CD4-positive, alpha-beta T cell (primary cell): ENCODE measurements at regions not wholly inside any gene's neighbourhood (a gene's known extent, or its start where the extent isn't known, plus 50 kb on each side); places are given as distances from the start of the nearest gene placed in this dataset.

Experiments
- ATAC-seq: fragments of 200-7000 bp; cut with Tn5 transposase; one replicate; pipeline ENCODE4 v1.10.0; 2022; ENCODE audit warnings: mild to moderate bottlenecking; ENCODE audit not compliant: poor library complexity
- CTCF ChIA-PET: fragments of 350-600 bp; sonication (Branson Sonifier 250); formaldehyde crosslinking; loops from one replicate; lab custom pipeline; 2021; ENCODE audit warnings: antibody characterized with exemption, inconsistent platforms; lab: Charles Lee
- POLR2A ChIA-PET: fragments of 350-600 bp; sonication (Branson Sonifier 250); formaldehyde crosslinking; loops from one replicate; lab custom pipeline; 2021; ENCODE audit warnings: antibody characterized with exemption, inconsistent platforms; lab: Charles Lee
- DNase-seq, 14 experiments: peaks; one replicate each; pipeline ENCODE4 v3.0.0-alpha.2; 2013 to 2020; ENCODE audit warnings: mixed read lengths in 2 of 14
- H3K27ac ChIP-seq, 2 donors: one replicate each; pipeline versions ENCODE4 v1.5.1 to v1.7.0; 2013; ENCODE audit warnings: low read length in 2 of 2, low read depth in 1 of 2, mild to moderate bottlenecking in 1 of 2
- H3K27me3 ChIP-seq, 2 experiments: 1 replicate in 1 of 2; 2 replicates in 1 of 2; pipeline versions ENCODE4 v1.6.1 to v1.7.0; 2013; ENCODE audit warnings: low read length in 2 of 2, control low read depth in 1 of 2, mild to moderate bottlenecking in 1 of 2, moderate library complexity in 1 of 2; ENCODE audit not compliant: insufficient read depth in 2 of 2, control insufficient read depth in 1 of 2
- H3K36me3 ChIP-seq: one replicate; pipeline ENCODE4 v1.6.1; 2013; ENCODE audit warnings: low read length, control low read depth; ENCODE audit not compliant: insufficient read depth
- H3K4me1 ChIP-seq: one replicate; pipeline ENCODE4 v1.6.1; 2013; ENCODE audit warnings: low read length, control low read depth; ENCODE audit not compliant: insufficient read depth
- H3K4me3 ChIP-seq: one replicate; pipeline ENCODE4 v1.5.1; 2013; ENCODE audit warnings: mild to moderate bottlenecking, low read length, moderate library complexity
- H3K9me3 ChIP-seq, 2 experiments: 1 replicate in 1 of 2; 2 replicates in 1 of 2; pipeline versions ENCODE4 v1.6.1 to v1.7.0; 2013; ENCODE audit warnings: low read length in 2 of 2, mild to moderate bottlenecking in 2 of 2, control low read depth in 1 of 2, moderate library complexity in 1 of 2; ENCODE audit not compliant: control insufficient read depth in 1 of 2, insufficient read depth in 1 of 2
- H3K27ac Mint-ChIP-seq: one replicate; pipeline ENCODE4 v1.8.0; 2020; ENCODE audit warnings: mixed read lengths
- H3K27me3 Mint-ChIP-seq: one replicate; pipeline ENCODE4 v1.8.0; 2021; ENCODE audit warnings: mixed read lengths
- H3K36me3 Mint-ChIP-seq: one replicate; pipeline ENCODE4 v1.8.0; 2021; ENCODE audit warnings: low read depth, mixed read lengths
- H3K4me1 Mint-ChIP-seq: one replicate; pipeline ENCODE4 v1.8.0; 2021; ENCODE audit warnings: low read depth, mixed read lengths
- H3K4me3 Mint-ChIP-seq: one replicate; pipeline ENCODE4 v1.8.0; 2020; ENCODE audit warnings: mild to moderate bottlenecking, mixed read lengths
- H3K9me3 Mint-ChIP-seq: one replicate; pipeline ENCODE4 v1.8.0; 2020; ENCODE audit warnings: mixed read lengths
- CTCF ChIP-seq: fragments of 200-600 bp; IDR thresholded peaks from one replicate; pipeline ENCODE4 v1.8.0; 2022; ENCODE audit warnings: antibody characterized with exemption, mild to moderate bottlenecking
- intact Hi-C, 2 experiments: fragments of 100-400 bp; cut with DNase I in 1 of 2; cut with micrococcal nuclease in 1 of 2; formaldehyde crosslinking; loops; one replicate each; pipeline versions ENCODE4 v1.15.1 to v1.9.0; 2023 to 2025; cut with DNase I, micrococcal nuclease

DNA sequence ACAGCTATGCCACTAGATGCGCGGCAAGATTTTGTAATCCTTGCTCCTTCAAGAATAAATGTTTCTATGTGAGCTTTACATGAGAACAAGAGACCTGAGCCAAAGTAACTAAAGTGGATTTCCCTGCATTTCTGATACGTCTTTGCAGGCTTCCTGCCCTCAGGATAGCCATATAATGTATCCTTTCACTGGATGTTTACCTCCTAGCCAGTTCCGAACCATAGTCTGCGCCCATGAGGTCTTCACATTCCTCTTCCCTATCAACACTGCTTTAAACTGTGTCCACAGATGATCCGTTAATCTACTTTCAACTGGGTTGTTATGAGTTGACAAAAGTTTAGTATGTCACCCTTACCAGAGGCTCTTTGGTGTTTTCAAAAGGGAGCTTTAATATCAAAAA lies 1889.1 kb upstream of the AGA start:
- no peaks in the 10 kb centered on the region for H3K36me3 Mint-ChIP-seq

GRCh38 chr4:179344861-179345260 lies 1902.6 kb upstream of the AGA start:
- no peaks in the 10 kb centered on the region for H3K4me1 ChIP-seq
- no peak for TF ChIP-seq CTCF
- peaks cover 0 to 4% of the 10 kb centered on the region in 2 experiments for H3K9me3 ChIP-seq
- no peaks in the 10 kb centered on the region for H3K27me3 Mint-ChIP-seq
- no peaks in the 10 kb centered on the region for H3K4me1 Mint-ChIP-seq
- DNase-seq (no peak), ATAC-seq (no peak)
- no peaks in the 10 kb centered on the region for H3K36me3 Mint-ChIP-seq
- intact Hi-C loops = no loop called here
- H3K27ac ChIP-seq = no peak overlapping the region
- peaks cover 11% of the 10 kb centered on the region for H3K9me3 Mint-ChIP-seq
- H3K36me3 ChIP-seq = no peaks in the 10 kb centered on the region
- no peak overlapping the region for H3K27ac Mint-ChIP-seq
- ChIA-PET CTCF (no interaction called here), POLR2A (no interaction called here)
- no peak overlapping the region for H3K4me3 Mint-ChIP-seq
- H3K4me3 ChIP-seq = no peak overlapping the region
- H3K27me3 ChIP-seq = no peaks in the 10 kb centered on the region

More for the DNA sequence above, 1889.1 kb upstream of the AGA start:
- H3K4me1 Mint-ChIP-seq = no peaks in the 10 kb centered on the region
- H3K4me3 Mint-ChIP-seq = no peak overlapping the region
- CTCF ChIA-PET = no interaction called here
- POLR2A ChIA-PET = no interaction called here
- no peaks in the 10 kb centered on the region for H3K4me1 ChIP-seq
- H3K9me3 Mint-ChIP-seq = no peaks in the 10 kb centered on the region
- intact Hi-C loops = no loop called here
- no peaks in the 10 kb centered on the region for H3K27me3 ChIP-seq
- no peak overlapping the region for H3K27ac ChIP-seq
- H3K9me3 ChIP-seq = no peaks in the 10 kb centered on the region
- DNase-seq (no peak), ATAC-seq (no peak)
- no peaks in the 10 kb centered on the region for H3K27me3 Mint-ChIP-seq
- H3K4me3 ChIP-seq = no peak overlapping the region
- H3K36me3 ChIP-seq = no peaks in the 10 kb centered on the region
- TF ChIP-seq CTCF = no peak
- H3K27ac Mint-ChIP-seq = no peak overlapping the region

DNA sequence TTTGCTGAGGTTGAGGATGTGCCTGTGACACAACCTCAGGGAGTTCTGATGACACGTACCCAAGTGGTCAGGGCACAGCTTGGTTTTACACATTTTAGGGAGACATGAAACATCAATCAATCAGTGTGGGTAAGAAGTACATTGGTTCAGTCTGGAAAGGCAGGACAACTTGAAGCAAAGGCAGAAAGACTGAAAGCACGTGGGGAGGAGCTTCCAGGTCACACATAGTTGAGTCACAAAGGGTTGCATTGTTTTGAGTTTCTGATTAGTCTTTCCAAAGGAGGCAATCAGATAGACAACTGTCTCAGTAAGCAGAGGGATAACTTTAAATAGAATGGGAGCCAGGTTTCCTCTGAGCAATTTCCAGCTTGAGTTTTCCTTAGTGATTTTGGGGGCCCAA lies 1910.0 kb upstream of the AGA start:
- peaks cover 6% of the 10 kb centered on the region for H3K9me3 Mint-ChIP-seq
- ChIA-PET POLR2A (interaction anchor here (0.6 kb wide), 1 partner anchor 300 kb away, joined by 3 read pairs; no protein-coding TSS in a partner anchor), CTCF (no interaction called here)
- no peak for TF ChIP-seq CTCF
- H3K36me3 Mint-ChIP-seq = no peaks in the 10 kb centered on the region
- no peaks in the 10 kb centered on the region for H3K27me3 Mint-ChIP-seq
- no peak overlapping the region for H3K27ac ChIP-seq
- no peaks in the 10 kb centered on the region for H3K27me3 ChIP-seq
- no peak for DNase-seq
- peaks cover 0 to 5% of the 10 kb centered on the region in 2 experiments for H3K9me3 ChIP-seq
- no peak overlapping the region for H3K4me3 Mint-ChIP-seq
- H3K4me3 ChIP-seq = no peak overlapping the region
- H3K4me1 Mint-ChIP-seq = no peaks in the 10 kb centered on the region
- no peak overlapping the region for H3K27ac Mint-ChIP-seq
- ATAC-seq = no peak
- H3K36me3 ChIP-seq = no peaks in the 10 kb centered on the region
- intact Hi-C loops = no loop called here
- H3K4me1 ChIP-seq = no peaks in the 10 kb centered on the region
